GM18508 (cell line): ENCODE measurements at regions not wholly inside any gene's neighbourhood (a gene's known extent, or its start where the extent isn't known, plus 50 kb on each side); places are given as distances from the start of the nearest gene placed in this dataset.

Source experiments
- ATAC-seq: cut with Tn5 transposase; IDR thresholded peaks from one replicate; pipeline ENCODE4 v1.9.1; 2021; ENCODE audit warnings: moderate number of reproducible peaks; ENCODE audit not compliant: insufficient read depth, unreplicated experiment

GRCh38 chr4:181365671-181366070 lies 877.5 kb upstream of the TENM3 start:
- ATAC-seq: no peak

- ATAC-seq: no peak
Measured at GRCh38 chr4:181372014-181372413, 871.2 kb upstream of the TENM3 start.

- no peak for ATAC-seq
Measured at GRCh38 chr4:181376058-181376457, 867.1 kb upstream of the TENM3 start.

DNA sequence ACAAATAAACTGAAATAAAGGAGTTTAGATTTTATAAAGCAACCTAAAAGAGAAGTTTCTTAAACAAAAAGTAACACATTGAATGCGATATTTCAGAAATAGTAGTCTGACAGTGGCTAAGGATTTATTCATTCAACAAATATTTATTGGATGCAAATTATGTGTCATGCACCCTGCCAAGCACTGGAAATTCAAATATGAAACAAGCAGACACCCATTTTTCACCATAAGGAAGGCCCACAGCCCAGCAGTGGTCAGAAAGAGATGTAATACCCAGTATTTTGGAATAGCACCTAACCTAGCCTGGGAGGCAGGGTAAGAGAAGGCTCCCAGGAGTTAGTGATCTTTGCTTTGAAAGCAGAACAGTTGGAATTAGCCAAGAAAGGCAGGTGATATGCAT lies 855.1 kb upstream of the TENM3 start:
- no peak for ATAC-seq

GRCh38 chr4:181416966-181417365 lies 826.2 kb upstream of the TENM3 start:
- no peak for ATAC-seq

DNA sequence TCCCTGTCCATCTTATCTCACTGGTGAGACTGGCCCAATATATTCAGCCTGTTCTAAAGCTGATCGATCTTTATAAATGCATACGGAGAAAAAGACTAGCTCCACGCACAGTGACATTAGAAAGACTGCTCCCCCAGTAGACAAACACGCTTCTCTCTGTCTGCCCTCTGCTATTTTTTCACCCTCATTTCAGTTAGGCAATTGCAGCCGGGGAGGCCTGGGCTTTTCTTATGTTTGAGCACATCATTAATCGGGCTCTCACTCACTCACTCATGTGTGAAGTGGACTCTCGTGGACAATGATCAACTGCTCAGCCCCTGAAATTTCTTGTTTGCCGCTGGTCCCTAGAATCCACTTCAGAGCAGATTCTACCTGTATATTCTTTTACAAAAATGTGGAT lies 824.7 kb upstream of the TENM3 start:
- ATAC-seq: no peak

GRCh38 chr4:181420950-181421349 lies 822.3 kb upstream of the TENM3 start:
- ATAC-seq: no peak

DNA sequence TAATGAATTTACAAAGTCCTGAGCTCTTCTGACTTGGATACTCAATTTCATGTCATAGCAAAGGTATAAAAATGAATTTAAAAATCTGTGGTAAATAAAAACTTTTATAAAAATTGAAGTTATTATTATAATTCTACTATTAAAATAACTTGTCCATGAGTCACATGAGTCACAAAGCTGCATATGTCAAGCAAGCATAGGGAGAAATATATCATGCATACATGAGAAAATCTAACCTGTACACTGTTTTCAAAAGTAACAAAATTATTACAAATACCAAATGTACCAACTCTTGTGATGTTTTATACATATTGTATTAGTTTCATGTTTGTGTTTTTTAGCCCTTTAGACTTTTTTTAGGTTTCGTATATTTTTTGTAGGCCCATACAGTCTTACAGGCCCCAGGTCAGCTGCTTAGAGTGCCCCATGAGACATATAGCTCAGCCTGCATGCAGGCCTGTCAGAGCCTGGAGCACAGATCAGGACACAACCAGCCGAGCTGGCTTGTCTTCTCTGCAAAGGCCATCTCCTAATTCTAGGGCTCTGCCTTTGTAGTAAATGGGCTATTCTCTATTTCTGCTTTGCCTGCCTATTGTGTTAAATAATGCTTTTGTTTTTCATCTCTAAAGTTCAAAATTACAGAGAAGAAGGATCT lies 818.7 kb upstream of the TENM3 start:
- ATAC-seq: no peak

GRCh38 chr4:181427076-181427475 lies 816.1 kb upstream of the TENM3 start:
- no peak for ATAC-seq

DNA sequence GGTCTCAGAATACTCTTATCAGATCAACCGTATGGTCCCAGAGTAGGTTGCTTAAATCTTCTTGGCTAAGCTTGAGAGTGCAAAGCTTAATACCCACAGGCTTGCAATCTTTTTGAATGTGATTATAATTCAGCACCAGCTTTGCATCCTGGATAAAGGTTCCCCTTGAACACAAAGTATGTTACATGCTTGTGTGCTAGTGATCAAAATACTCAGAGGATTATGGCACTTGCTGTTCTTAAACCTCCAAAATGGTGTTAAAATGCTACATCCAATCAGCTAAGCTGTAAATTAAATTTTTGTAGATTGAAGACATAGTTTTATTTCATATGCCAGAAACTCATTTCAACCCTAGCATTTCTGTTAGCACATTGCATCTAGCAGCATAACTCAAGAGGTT lies 812.2 kb upstream of the TENM3 start:
- ATAC-seq: no peak

- ATAC-seq: no peak
Measured at GRCh38 chr4:181431661-181432060, 811.5 kb upstream of the TENM3 start.

- no peak for ATAC-seq
Measured at GRCh38 chr4:181432335-181432734, 810.9 kb upstream of the TENM3 start.

DNA sequence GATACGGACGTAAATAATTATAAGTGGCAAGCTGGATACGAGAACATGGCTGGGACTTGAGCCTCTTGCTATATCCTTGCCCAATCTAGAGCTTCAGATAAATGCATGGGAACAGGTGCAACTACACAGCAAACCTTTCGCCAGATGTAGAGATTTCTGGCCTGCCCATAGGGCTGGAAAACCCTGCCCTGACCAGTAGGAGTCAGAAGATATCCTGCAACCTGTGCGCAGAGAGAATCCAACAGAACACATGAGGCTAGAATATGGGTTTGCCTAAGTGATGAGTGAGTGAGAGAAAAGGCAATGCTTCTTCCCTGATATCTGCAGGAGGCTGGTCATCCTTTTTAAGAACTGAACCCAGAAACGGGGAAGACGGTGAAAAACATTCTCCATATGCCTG lies 805.3 kb upstream of the TENM3 start:
- ATAC-seq: no peak

DNA sequence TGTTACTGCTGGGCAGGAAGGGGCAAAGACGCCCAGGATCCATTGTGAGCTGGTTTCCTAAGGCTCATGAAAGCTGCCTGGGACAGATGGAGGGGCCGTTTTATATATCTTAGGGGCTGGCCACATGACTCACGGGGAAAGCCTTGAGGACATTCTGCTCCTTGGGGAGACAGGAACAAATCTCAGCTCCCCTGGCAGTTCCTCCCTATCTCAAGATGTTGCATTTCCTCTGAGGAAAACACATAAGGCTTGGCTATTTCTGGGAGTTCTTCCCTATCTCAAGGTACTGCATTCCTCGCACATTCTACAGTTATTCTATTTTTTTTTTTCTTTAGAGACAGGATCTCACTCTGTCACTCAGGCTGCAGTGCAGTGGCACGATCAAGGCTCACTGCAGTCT lies 804.6 kb upstream of the TENM3 start:
- ATAC-seq: no peak

DNA sequence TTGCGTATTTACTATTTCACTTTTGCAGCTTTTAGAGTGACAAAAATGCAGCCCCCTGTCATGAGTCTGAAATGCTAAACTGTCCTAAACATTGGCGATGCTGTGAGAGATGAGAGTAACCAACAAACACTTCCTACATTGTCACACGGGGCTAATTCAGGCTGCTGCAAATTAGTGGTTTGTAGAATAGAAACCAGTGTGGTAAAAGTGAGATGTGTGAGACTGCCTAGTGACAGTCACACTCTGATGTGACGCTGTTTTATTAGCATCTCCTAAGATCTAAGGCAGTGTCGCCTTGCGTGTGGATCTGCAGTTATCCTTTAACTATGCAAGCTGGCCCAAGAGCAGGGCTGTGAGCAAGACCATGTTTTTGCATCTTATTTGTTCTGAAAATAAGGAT lies 800.2 kb upstream of the TENM3 start:
- ATAC-seq: peak; percentile 67

GRCh38 chr4:181465826-181466225 lies 777.4 kb upstream of the TENM3 start:
- no peak for ATAC-seq

GRCh38 chr4:181468451-181468850 lies 774.8 kb upstream of the TENM3 start:
- no peak for ATAC-seq

DNA sequence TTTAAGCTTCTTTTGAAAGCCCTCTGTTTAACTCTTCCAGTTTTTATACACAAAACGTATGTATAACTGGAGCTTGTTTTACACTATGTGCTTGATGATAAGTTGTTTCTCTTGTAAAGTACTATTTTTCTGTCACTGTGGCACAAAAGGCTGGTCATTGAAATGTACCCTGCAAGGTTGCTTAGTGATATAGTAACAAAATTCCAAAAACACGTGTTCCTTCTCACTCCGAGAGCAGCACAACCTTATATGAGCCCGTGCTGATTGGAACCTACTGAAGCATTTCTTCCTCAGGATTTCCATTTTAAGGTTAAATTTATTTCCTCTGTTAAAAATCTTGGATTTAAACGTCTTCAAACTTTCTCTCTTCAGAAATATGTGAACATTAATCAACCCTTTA lies 772.9 kb upstream of the TENM3 start:
- no peak for ATAC-seq

- ATAC-seq: no peak
Measured at GRCh38 chr4:181475359-181475758, 767.8 kb upstream of the TENM3 start.

- no peak for ATAC-seq
Measured at GRCh38 chr4:181475781-181476507, 767.3 kb upstream of the TENM3 start.

DNA sequence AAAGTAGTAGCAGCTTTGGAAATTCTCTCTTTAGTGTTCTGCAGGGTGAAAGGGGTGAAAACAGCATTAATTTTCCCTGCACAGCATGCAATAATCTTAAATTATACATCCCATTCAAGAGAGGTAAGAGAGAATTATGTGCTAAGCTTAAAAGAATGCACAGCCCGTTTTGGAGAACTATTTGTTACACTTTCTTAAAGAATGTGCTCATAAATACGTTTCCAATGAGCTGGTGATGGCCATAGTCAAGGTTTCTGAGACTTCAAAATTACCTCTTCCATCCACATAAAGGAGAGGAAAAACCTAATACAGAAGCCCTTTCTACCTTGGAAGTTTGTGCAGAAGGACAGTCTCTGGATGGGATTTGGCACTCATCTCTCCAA lies 766.7 kb upstream of the TENM3 start:
- no peak for ATAC-seq

DNA sequence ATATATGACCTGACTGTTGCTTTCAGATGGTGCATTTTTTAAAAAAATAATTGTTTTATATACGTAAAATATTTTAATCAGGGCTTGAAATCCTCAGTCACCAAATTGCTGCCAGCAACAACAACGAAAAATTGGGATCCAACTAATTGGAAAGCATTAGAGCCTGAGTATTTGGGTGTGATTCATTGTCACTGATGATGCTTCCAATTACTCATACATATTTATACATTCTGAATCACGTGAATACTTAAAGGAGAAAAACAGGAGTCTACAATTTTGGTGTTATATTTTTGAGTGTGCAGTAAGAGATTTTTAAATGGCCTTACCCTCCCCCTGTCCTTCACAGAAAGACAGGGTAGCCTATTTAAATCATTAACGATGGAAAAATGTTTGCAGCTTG lies 765.6 kb upstream of the TENM3 start:
- ATAC-seq: no peak
